Upper lobe of left lung (tissue), 4 donors: ENCODE measurements at regions not wholly inside any gene's neighbourhood (a gene's known extent, or its start where the extent isn't known, plus 50 kb on each side); places are given as distances from the start of the nearest gene placed in this dataset.

ENCODE experiments used
- CTCF ChIP-seq, 6 experiments: fragments of 450-650 bp in 4 of 6; fragments of 200-600 bp in 2 of 6; sonication (generic) in 2 of 6; IDR thresholded peaks; one replicate each; pipeline ENCODE4 v1.5.1; 2016 to 2019; ENCODE audit warnings: antibody characterized with exemption in 6 of 6
- EP300 ChIP-seq, 4 donors: sonication (generic); formaldehyde crosslinking; IDR thresholded peaks; one replicate each; pipeline ENCODE4 v1.5.1; 2017; ENCODE audit warnings: antibody characterized with exemption in 4 of 4, control low read depth in 2 of 4
- POLR2A ChIP-seq, 4 donors: fragments of 450-650 bp; IDR thresholded peaks; one replicate each; pipeline ENCODE4 v1.5.1; 2016 to 2017; ENCODE audit warnings: antibody characterized with exemption in 4 of 4, mild to moderate bottlenecking in 2 of 4
- POLR2AphosphoS5 ChIP-seq, 2 donors: sonication (generic); formaldehyde crosslinking; IDR thresholded peaks; one replicate each; pipeline ENCODE4 v1.5.1; 2017; ENCODE audit warnings: antibody characterized with exemption in 2 of 2

DNA sequence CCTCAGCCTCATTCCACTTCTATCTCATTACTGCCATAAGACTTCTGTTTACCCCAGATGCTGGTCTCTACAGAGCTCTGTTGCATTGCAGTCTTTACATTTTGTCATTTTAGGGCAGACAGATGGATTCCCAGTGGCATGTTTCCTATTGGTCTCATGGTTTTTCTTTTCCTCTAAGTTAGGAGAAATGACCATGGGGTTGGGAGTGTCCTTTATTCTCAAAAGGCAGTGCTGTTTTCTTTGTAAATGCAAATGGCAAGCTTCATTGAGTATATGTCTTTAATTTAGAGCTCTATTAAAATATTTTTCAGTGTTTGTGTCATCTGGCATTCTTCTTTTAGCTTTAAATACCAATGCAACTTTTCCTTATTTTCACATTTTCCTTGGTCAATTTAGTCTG, 57.0 kb downstream of the MSTN start:
- TF ChIP-seq POLR2A (IDR thresholded peaks at IDR 0.05) (no peak), CTCF (IDR thresholded peaks at IDR 0.05) (no peak), EP300 (IDR thresholded peaks at IDR 0.05) (no peak), POLR2AphosphoS5 (IDR thresholded peaks at IDR 0.05) (no peak)
